CD4-positive, alpha-beta T cell treated with Interleukin-17A for 1 hour (primary cell): ENCODE measurements at regions not wholly inside any gene's neighbourhood (a gene's known extent, or its start where the extent isn't known, plus 50 kb on each side); places are given as distances from the start of the nearest gene placed in this dataset.
"Not testable (repeated sequence)": the region's sequence is repeated elsewhere in the genome, so short reads cannot be mapped to it uniquely, and the experiment has no call there.

Experiments used
- DNase-seq: peaks from one replicate; pipeline ENCODE4 v3.0.0-alpha.2; 2020

DNA sequence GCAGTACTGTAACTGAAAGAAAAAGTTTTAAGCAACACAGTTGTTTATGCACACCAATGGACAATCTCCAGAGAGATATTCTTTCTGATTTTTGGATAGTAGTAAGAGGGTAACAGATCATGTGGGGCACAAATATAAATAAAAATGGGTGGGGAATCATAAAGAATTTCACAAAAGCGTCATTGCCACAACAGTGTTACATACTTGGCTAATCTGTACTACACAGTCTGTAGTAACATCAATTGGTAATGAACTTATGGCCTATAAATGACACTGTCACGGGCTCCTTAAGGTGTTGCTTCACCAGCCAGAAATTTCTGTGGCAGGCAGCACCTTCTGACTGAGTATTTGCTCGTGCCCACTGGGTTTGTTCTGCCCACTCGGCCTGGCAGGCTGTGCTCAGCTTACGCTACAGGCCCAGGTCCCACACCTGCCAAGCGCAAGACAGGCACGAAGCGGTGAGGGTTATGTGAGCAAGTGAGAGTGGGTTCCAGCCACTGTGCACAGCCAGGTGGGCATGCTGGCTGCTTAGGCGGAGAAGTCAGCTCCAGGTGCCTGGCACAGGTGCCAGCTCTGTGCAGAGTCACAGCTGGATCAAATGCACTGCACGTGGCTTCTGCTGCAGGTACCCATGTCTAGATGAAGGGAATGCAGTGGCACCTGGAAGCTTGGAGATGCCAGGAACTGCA, 532.5 kb upstream of the SLC39A10 start:
- DNase-seq = no peak

DNA sequence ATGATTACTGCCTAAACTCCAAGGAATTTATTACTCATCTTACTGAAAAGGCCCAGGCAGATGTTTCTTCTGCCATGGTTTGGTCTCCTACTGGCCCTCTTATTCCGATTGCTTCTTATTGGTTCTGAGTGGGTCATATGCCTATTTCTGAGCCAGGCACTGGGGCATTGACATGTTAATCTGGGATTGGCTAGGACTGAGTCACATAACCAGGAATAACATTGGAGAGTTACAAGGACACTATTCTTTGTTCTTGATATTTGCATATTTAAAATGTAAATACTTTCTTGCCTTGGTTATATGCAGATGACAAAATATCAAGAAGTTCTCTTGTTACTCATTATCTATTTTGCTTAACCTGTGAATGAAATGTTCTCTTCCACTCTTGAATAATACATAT, 534.4 kb upstream of the SLC39A10 start:
- no peak for DNase-seq

DNA sequence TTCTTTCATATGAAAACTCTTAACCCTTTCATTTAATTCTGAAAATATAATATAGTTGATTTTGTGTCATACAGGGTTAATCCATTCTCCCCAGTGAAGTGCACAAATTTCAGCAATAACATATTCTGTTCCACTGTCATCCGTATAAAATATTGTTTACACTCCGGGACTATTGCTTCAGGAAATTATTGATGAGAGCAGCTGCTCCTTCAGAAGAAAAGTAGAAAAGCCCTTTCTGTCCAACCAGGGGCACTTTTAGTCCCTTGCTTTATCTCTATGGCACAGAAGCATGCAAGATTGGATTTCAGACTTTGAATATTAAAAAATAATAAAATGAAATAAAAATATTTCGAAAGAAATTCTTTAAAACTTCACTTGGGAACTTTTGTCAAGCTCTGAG, 535.7 kb upstream of the SLC39A10 start:
- no peak for DNase-seq

DNA sequence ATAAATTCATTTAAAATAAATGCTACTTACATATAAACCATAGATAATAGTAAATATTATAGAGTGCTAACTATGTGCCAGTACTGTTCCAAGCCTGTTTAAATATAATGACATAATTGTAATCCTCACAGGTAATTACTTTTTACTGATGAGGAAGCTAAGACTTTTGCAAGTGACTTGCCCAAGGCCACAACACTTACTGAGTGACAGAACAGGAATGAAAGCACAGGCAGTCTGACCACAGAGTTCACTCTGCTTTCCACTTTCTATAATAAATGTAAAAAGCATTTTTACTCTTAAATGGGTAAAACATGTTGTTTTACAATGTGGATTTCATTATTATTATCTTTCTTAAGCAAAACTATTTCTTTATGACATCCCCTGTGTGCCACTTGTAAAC, 537.8 kb upstream of the SLC39A10 start:
- DNase-seq = no peak

DNA sequence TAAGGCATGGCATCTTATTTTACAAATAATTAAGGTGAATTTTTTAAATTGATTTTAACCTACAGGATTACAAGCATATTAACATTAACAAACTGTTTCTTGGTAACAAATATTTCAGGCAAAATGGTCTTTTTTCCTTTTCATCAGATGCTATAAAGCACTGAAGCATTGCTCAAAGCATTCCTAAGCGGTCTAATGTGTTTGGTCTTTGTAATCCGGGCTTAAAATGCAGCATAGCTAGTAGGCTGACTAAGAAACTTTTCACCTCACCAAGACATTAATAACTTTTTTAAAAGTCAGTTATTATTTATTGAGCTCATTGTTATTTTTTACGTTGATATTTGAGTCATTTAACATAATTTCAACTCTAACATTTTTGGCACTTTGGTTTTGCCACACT, 538.8 kb upstream of the SLC39A10 start:
- DNase-seq = no peak

DNA sequence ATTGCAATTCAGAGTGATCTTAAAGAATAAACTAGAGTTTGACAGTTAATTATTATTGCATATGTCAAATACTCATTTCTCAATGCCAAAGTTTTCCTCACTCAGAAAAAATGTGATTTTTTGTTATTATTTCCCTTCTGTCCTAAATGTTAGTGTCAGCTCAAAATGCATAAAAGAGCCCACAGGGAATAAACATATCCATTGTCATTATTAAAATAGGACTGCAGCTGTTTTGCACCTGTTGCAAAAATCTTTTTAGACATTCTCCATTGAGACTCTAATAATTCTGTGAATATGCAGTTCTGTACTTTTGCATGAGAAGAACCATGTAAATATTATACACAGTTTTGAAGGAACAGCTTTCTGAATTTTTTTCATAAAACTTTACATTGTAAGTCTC, 540.0 kb upstream of the SLC39A10 start:
- no peak for DNase-seq

DNA sequence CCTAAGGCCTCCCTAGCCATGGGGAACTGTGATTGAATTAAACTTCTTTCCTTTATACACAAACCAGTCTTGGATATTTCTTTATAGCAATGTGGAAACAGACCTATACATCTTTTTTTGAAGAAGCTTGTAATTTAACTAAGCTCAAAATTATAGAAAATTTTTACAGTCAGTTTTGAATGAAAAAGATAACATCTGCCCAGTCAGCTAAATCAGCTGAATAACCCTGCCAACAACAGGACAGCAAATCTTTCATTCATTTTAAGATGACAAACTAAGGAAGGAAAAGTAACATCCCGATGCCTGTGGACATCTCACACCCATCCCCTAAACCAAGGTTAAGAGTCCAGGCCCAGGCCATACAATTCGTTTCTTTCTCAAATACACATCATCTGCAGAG, 541.3 kb upstream of the SLC39A10 start:
- DNase-seq = no peak

DNA sequence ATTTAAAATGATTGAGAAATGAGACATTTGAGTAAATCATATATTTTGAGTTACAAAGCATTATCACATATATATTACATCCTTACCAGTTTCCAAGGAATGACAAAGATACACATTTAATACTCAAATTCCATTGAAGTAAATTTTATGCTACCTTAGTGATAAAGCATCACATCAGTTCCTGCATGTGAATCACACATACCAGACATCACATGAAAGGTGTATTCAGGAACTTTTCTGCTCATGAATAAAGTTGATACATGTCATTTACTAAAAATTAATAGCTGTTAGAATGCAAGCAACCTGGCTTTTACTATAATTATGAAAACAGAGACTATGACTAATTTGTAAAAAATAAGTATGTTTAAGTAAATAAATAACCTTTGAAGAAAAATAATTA, 548.8 kb upstream of the SLC39A10 start:
- DNase-seq = no peak

DNA sequence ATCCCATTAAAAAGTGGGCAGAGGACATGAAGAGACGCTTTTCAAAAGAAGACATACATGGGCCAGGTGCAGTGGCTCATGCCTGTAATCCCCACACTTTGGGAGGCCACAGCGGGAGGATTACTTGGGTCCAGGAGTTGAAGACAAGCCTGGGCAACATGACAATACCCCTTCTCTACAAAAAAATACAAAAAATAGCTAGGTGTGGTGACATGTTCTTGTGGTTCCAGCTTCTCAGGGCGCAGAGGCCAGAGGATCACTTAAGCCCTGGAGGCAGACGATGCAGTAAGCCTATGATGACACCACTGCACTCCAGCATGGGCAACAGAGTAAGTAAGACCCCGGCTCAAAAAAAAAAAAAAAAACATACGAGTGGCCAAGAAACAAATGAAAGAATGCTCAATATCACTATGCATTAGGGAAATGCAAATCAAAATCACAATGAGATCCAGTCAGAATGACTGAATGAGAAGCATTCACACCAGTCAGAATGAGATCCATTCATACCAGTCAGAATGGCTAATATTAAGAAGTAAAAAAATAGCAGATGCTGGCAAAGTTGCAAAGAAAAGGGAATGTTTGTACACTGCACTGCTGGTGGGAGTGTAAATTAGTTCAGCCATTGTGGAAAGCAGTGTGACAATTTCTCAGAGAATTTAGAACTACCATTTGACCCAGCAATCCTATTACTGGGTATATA, 550.2 kb upstream of the SLC39A10 start:
- DNase-seq = no peak

DNA sequence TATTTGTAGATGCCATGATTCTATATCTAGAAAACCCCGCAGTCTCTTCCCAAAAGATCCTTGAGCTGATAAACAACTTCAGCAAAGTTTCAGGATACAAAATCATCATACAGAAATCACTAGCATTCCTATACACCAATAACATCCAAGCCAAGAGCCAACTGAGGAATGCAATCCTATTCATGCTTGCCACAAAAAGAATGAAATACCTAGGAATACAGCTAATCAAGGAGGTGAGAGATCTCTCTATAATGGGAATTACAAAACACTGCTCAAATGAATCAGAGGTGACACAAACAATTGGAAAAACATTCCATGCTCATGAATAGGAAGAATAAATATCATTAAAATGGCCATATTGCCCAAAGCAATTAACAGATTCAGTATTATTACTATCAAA, 551.4 kb upstream of the SLC39A10 start:
- no peak for DNase-seq

DNA sequence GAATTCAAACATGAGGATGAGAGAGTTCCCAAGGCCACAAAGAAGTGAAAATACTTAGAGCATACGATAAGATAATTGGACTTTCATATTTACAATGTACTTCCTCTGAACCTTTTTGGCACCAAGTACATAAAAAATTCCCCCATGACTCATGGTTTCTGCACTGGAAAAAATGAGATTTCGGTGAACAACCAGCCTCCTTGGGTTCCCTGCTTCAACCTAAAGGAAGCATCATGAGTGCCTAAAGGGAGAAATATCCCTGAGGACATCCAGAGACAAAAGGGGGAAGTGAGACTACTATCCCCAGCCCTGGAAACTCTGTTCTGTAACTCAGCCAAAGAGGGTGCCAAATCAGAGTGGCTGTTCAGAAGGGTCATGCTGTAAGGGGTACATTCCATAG, 562.7 kb upstream of the SLC39A10 start:
- DNase-seq = no peak

DNA sequence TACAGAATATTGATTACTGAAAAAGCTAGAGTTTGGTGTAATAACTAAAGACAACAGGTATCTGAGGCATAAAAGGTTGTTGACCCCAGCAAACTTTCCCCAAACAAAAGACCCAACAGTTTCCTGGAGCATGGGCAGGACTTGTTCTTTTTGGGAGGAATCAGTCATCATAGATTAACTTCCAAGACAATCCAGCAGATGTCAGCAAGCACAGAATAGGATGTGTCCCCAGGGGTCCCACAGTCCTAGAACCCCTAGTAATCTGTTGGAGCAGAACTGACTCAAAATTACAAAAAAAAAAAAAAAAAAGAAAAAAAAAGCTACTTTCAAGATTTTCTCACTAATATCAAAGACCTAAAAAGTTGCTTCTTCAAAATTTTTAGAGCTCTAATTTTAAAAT, 564.7 kb upstream of the SLC39A10 start:
- DNase-seq = no peak

DNA sequence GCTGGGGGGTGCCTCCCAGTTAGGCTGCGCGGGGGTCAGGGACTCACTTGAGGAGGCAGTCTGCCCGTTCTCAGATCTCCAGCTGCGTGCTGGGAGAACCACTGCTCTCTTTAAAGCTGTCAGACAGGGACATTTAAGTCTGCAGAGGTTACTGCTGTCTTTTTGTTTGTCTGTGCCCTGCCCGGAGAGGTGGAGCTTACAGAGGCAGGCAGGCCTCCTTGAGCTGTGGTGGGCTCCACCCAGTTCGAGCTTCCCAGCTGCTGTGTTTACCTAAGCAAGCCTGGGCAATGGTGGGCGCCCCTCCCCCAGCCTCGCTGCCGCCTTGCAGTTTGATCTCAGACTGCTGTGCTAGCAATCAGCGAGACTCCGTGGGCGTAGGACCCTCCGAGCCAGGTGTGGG, 584.2 kb upstream of the SLC39A10 start:
- not testable (repeated sequence) for DNase-seq

DNA sequence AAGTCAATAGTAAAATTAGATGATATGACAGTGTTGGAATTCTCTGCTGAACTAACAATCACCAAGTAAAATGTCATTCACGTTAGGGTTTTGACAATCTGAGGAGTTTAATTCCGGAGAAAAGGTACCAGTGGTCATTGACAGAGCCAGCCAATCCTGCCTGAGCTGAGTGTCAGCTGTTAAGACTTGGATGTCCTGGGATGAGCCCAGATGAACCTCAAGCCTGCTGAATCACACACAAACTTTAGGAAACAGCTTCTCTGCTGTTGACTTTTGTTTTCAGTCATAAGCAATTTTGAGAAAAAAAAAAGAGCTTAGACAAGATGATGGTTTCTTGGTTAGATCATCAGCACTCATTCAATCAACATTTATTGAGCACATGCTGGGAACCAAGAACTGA, 600.0 kb upstream of the SLC39A10 start:
- DNase-seq = no peak

DNA sequence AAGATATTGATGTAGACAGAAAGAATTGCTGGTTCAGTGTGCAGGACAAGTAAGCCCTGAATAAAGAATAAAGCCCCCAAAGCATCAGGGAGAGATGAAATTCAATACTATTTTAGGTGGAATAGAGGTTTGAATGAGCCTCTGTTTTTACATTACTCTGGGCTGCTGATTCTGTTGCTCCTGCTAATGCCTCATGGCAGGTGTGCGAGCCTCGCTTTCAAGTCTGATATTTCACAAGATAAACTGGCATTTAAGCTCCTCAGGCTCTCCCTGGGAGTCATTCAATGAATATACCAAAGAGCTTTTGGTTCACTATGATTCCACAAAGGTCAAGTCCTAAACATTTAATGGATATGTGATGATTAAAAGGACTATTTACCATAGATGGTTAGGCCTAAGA, 601.0 kb upstream of the SLC39A10 start:
- no peak for DNase-seq

DNA sequence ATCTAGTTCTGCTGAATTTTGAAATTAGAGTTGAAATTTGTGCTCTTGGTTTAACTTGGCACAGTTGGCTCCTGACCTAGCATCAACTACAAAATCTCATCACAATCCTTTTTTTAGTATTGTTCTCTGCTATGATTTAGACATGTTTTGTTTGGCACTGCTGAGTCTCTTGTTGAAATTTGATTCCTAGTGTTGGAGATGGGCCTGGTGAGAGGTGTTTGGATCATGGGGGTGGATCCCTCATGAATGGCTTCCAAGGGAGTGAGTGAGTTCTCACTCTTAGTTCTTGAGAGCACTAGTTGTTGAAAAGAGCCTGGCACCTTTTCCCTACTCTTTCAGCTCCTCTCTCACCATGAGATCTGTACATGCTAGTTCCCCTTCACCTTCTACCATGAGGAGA, 605.6 kb upstream of the SLC39A10 start:
- DNase-seq = no peak

DNA sequence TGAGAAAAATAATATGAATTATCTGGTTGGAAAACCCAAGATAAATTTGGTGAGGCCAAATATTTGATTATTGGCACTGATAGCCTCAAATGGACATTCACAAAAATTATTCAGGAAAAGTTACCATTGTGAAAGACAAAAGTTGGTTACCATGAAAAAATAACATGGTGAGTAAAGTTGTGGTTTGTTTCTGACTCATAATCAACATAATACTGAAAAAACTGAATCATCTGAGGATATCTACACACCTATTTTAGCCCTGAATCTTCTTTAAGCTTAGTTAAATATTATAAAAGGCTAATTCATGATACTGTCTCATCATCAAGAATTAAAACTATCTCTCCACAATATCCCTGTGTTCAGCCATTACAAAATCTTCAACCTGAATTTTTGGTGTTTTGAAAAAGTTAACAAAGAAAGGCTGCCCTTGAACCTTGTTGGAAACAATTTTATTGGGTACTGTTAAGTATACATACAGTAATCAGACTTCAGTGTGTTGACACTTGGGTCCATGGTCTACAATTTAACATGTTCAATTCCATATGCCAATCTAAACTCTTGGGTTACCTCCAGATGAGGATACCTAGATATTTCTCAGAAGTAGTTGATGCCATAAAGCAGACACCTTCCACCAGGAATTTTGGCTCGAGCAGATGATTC, 607.5 kb upstream of the SLC39A10 start:
- no peak for DNase-seq

DNA sequence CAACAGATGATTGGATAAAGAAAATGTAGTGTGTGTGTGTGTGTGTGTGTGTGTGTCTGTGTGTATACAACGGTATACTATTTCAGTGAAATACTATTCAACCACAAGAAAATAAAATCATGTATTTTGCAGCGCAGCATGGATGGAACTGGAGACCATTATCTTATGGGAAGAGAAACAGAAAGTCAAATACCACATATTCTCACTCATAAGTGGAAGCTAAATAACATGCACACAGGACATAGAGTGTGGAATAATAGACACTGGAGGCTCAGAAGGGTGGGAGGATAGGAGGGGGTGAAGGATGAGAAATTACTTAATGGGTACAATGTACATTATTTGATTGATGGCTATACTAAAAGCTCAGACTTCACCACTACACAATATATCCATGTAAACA, 609.1 kb upstream of the SLC39A10 start:
- DNase-seq = no peak

DNA sequence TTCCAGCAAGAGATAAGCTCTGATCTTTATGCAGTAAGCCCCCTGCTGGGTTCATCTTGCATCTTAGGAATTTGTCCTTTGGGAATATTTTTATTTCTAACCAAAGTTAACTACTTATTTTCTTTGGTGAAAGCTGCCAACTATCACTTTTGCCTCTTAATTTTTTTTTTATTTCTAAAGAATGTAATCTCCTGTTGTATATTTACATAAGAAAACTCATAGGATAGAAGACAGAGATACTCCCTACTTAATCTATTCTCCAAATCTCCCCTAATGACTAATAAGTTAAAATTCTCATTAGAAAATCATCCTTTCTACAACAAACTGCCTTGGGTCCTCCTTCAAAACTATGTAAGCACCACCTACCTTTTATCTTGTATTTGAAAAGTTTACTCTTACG, 612.2 kb upstream of the SLC39A10 start:
- DNase-seq = no peak

DNA sequence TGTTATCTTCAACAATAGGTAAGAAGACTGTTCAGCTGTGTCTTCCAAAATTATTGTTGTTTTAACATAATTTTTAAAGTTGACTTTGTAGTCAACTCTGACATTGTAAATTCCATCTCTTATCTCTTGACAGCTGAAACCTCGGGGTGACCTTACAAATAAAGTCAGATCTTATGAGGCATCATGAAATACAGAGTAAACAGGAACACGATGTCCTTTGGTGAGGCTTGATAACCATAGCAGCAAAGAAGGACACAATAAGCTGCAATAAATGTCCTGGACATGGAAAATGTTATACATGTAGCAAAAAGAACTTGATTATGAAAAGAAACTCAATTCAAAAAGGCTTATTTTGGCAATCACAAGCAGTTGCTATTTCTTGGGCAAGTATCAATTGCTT, 618.9 kb upstream of the SLC39A10 start:
- DNase-seq = no peak

DNA sequence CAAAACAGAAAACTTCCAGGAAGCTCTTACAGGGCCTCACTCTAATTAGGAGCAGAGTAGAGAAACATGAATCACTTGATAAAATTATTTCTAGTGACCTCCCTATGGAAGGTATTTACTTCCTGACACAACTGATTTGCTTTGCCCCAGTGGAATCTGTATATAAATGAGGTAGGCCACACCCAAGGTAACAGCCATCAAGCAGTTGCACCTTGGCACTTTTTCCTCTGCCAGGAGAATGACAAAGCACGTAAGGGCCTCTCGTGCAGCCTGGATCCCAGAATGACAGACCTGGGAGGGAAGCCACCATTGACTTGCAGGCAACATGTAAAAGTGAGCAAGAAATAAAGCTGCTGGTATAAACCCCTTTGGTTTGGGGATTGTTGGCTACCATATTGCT, 620.0 kb upstream of the SLC39A10 start:
- no peak for DNase-seq

DNA sequence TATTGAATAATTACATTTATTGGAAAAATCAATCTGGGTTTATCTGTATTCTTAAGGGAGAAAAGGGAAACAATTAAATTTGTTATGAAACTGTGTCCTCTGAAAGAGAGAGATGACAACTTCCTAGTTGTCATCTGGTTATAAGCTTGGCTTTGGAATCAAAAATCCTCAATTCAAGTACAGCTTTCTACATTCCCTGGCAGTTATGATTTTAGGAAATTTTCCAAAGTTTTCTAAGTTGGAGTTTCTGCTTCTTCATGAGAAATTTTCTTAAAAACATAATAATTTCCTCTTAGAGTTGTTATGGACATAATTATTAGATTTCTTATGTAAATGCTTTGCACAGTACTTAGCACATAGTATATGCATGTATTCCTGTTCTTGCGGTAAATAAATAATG, 625.6 kb upstream of the SLC39A10 start:
- DNase-seq = no peak

DNA sequence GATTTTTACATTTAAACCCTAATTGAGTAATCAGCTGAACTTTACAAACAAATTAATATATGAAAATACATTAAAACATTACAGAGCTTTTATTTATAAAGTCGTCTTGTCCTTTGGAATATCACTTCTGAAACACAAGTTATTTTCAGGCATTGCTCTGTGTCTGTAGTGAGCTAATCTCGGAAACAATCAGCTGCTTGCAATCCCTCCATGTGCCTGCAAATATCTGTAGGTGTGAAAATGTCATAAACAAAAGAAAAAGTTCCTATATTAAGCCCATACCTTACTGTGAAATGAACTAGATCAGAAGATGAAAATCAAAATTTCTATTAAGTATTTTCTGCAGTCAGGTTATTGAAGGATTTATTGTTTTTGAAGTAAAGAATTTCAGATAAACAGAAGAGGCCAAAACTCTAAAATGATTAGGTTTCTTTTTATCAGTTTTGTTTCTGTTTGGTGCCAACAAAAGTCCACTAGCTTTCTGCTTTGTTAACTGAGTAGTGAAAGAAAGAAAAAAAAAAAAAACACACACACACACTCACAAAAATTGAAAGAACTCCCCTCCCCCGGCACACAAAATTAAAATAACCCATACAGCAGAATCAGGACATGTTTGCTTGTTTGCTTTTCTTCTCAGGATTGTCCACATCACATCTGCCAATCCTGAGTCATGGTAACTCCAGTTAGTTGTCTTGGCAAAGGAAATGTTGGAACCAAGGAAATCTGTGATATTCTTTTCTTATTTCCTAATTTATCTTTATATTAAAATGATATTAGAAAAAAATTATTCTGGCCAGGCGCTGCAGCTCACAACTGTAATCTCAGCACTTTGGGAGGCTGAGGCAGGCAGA, 627.0 kb upstream of the SLC39A10 start:
- no peak for DNase-seq

DNA sequence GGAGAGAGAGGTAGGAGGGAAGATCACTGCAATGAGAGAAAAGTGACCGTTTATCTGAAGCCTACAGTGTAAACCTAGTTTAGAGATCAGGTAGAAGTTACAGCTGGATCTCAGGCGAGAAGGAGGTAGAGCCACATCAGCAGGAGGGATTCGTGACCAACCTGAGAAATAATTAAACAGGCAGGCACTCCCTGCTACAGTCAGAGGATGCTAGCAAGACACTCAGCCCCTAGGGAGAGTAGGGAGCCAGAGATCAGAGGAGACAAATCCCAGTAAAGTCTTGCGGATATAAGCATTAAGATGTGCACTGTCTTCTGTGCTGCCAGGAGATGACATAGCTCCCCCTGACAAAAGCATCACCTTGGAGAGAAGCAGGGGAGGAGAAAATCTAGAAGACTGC, 629.1 kb upstream of the SLC39A10 start:
- no peak for DNase-seq
